MCF 10A (cell line): ENCODE measurements at regions not wholly inside any gene's neighbourhood (a gene's known extent, or its start where the extent isn't known, plus 50 kb on each side); places are given as distances from the start of the nearest gene placed in this dataset.
A peak's percentile ranks its signal among the peaks of the same experiment; 100 is the strongest.

Source experiments
- BruUV-seq: library from RNA; stranded (reverse); fragments of 400-500 nt; replicated peaks from 2 replicates; lab custom pipeline; 2021; lab: Mats Ljungman, UMichigan
- CTCF ChIA-PET: fragments of 300-600 bp; sonication (Branson Sonifier 250); formaldehyde crosslinking; extraction: SDS; loops from one replicate; lab custom pipeline; 2021; ENCODE audit warnings: antibody characterized with exemption, inconsistent platforms; lab: Yijun Ruan, JAX
- POLR2A ChIA-PET: fragments of 300-600, 350-650 bp; sonication (Branson Sonifier 250); formaldehyde crosslinking; extraction: SDS; loops from one replicate; lab custom pipeline; 2020; ENCODE audit warnings: antibody characterized with exemption, inconsistent platforms; lab: Yijun Ruan, JAX
- DNase-seq: peaks from one replicate; pipeline ENCODE4 v3.0.0-alpha.2; 2018; ENCODE audit not compliant: unreplicated experiment
- H3K27ac Mint-ChIP-seq: one replicate; pipeline ENCODE4 v1.8.0; 2022; ENCODE audit warnings: mild to moderate bottlenecking, low read depth, mixed read lengths; ENCODE audit not compliant: unreplicated experiment
- H3K27me3 Mint-ChIP-seq: one replicate; pipeline ENCODE4 v1.8.0; 2022; ENCODE audit warnings: mixed read lengths; ENCODE audit not compliant: insufficient read depth, unreplicated experiment
- H3K36me3 Mint-ChIP-seq: one replicate; pipeline ENCODE4 v1.8.0; 2022; ENCODE audit warnings: mild to moderate bottlenecking, moderate library complexity, mixed read lengths; ENCODE audit not compliant: insufficient read depth, unreplicated experiment
- H3K4me1 Mint-ChIP-seq: one replicate; pipeline ENCODE4 v1.8.0; 2022; ENCODE audit warnings: mixed read lengths; ENCODE audit not compliant: insufficient read depth, unreplicated experiment
- H3K4me3 Mint-ChIP-seq: one replicate; pipeline ENCODE4 v1.8.0; 2022; ENCODE audit warnings: mild to moderate bottlenecking, moderate library complexity, mixed read lengths; ENCODE audit not compliant: unreplicated experiment
- H3K9me3 Mint-ChIP-seq: one replicate; pipeline ENCODE4 v1.8.0; 2022; ENCODE audit warnings: mixed read lengths; ENCODE audit not compliant: unreplicated experiment
- CTCF ChIP-seq: fragments of 200-600 bp; IDR thresholded peaks from one replicate; pipeline ENCODE4 v1.8.0; 2022; ENCODE audit warnings: antibody characterized with exemption, mild to moderate bottlenecking; ENCODE audit not compliant: unreplicated experiment
- intact Hi-C: fragments of 100-400 bp; cut with micrococcal nuclease; formaldehyde crosslinking; loops from 2 replicates; pipeline ENCODE4 v1.14.1; 2022

DNA sequence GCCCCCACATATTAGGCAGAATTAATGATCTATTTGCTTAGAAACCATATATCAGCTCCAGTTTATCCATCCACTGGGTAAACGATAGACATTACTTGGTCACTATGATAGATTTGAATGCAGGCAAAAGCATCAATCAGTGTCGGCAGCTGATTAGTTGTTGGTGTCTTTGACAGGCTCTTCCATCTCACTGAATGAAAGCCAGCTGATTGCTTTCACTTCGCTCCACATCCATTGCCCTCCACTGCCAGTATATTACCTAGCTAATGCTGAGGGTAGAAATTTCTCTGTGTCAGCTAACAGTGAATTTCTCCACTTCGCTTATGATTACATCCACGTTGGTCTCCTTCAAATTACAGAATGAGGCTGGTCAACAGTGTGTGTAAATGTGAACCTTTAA lies 821.3 kb upstream of the TYRP1 start:
- H3K27me3 Mint-ChIP-seq: peaks cover 21% of the 10 kb centered on the region
- peak overlapping the region; percentile 25 for H3K4me3 Mint-ChIP-seq
- TF ChIP-seq CTCF: no peak
- intact Hi-C loops: no loop called here
- BruUV-seq: no TSS peak
- H3K27ac Mint-ChIP-seq: no peak overlapping the region
- ChIA-PET POLR2A (no interaction called here), CTCF (interaction anchor here (0.6 kb wide), 1 partner anchor 9 kb away, joined by 3 read pairs; no protein-coding TSS in a partner anchor)
- peak; percentile 5 for DNase-seq
- H3K4me1 Mint-ChIP-seq: no peaks in the 10 kb centered on the region
- no peaks in the 10 kb centered on the region for H3K9me3 Mint-ChIP-seq
- H3K36me3 Mint-ChIP-seq: no peaks in the 10 kb centered on the region

- no peaks in the 10 kb centered on the region for H3K4me1 Mint-ChIP-seq
- H3K36me3 Mint-ChIP-seq: no peaks in the 10 kb centered on the region
- no peak for TF ChIP-seq CTCF
- peaks cover 21% of the 10 kb centered on the region for H3K27me3 Mint-ChIP-seq
- ChIA-PET POLR2A (no interaction called here), CTCF (interaction anchor here (0.6 kb wide), 1 partner anchor 10 kb away, joined by 3 read pairs; no protein-coding TSS in a partner anchor)
- BruUV-seq: no TSS peak
- intact Hi-C loops: no loop called here
- H3K4me3 Mint-ChIP-seq: no peak overlapping the region
- no peak for DNase-seq
- no peaks in the 10 kb centered on the region for H3K9me3 Mint-ChIP-seq
- H3K27ac Mint-ChIP-seq: no peak overlapping the region
Measured at GRCh38 chr9:11872471-11872870, 820.7 kb upstream of the TYRP1 start.

DNA sequence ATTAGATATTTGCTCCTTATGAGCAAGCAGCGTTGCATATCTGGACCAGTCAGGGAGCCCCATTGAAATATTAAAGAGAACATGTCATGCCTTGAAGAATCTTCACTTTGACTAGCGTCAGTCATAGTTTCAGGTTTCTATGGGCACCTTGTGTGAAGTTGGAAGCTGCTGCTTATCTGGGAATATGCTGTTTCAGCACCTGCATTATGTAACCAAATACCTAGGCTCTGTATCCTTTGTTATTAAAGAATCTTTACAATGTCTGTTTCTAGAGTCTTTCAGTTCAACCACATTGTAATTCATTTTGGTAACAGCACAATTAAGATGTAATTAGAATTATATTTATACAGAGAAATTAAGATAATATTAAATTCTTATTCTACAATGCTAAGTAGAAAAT lies 818.8 kb upstream of the TYRP1 start:
- no peaks in the 10 kb centered on the region for H3K4me1 Mint-ChIP-seq
- peaks cover 23% of the 10 kb centered on the region for H3K27me3 Mint-ChIP-seq
- CTCF ChIA-PET: no interaction called here

DNA sequence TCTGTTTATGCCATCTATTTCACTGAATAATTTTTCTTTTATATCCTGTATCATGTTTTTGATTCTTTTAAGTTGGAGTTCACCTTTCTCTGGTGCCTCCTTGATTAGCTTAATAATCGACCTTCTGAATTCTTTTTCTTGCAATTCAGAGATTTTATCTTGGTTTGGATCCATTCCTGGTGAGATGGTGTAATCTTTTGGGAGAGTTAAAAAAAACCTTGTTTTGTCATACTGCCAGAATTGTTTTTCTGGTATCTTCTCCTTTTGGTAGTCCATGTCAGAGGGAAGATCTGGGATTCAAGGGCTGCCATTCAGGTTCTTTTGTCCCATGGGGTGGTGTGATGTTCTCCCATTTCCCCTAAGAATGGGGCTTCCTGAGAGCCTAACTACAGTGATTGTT lies 800.8 kb upstream of the TYRP1 start:
- H3K27me3 Mint-ChIP-seq: peaks cover 46% of the 10 kb centered on the region
- peaks cover 7% of the 10 kb centered on the region for H3K9me3 Mint-ChIP-seq
- no peaks in the 10 kb centered on the region for H3K4me1 Mint-ChIP-seq
- no peak for DNase-seq
- TF ChIP-seq CTCF: no peak
- intact Hi-C loops: no loop called here
- POLR2A ChIA-PET: no interaction called here
- no peaks in the 10 kb centered on the region for H3K36me3 Mint-ChIP-seq
- CTCF ChIA-PET: interaction anchor here (1.4 kb wide), 1 partner anchor 59 kb away, joined by 3 read pairs; no protein-coding TSS in a partner anchor
- no peak overlapping the region for H3K27ac Mint-ChIP-seq
- H3K4me3 Mint-ChIP-seq: no peak overlapping the region
- BruUV-seq: no TSS peak

More for the DNA sequence above, 818.8 kb upstream of the TYRP1 start:
- POLR2A ChIA-PET: no interaction called here
- Mint-ChIP-seq H3K4me3 (no peak overlapping the region), H3K27ac (no peak overlapping the region), H3K36me3 (no peaks in the 10 kb centered on the region), H3K9me3 (no peaks in the 10 kb centered on the region)
- intact Hi-C loops: no loop called here
- no TSS peak for BruUV-seq
- DNase-seq: no peak
- no peak for TF ChIP-seq CTCF
